CD4-positive, alpha-beta memory T cell (primary cell): ENCODE measurements at regions not wholly inside any gene's neighbourhood (a gene's known extent, or its start where the extent isn't known, plus 50 kb on each side); places are given as distances from the start of the nearest gene placed in this dataset.
"Not testable (repeated sequence)": the region's sequence is repeated elsewhere in the genome, so short reads cannot be mapped to it uniquely, and the experiment has no call there.

Source experiments
- CTCF ChIA-PET: fragments of 350-600 bp; sonication (Branson Sonifier 250); formaldehyde crosslinking; loops from one replicate; lab custom pipeline; 2021; ENCODE audit warnings: inconsistent platforms; ENCODE audit not compliant: partially characterized antibody; lab: Charles Lee
- POLR2A ChIA-PET: fragments of 350-600 bp; sonication (Branson Sonifier 250); formaldehyde crosslinking; loops from one replicate; lab custom pipeline; 2021; ENCODE audit not compliant: partially characterized antibody; lab: Charles Lee
- DNase-seq, 5 donors: peaks; one replicate each; pipeline versions ENCODE4 v3.0.0 to v3.0.0-alpha.2; 2020 to 2022; ENCODE audit warnings: mixed read lengths in 1 of 5
- H3K27ac ChIP-seq: one replicate; pipeline ENCODE4 v1.7.0; 2013; ENCODE audit warnings: low read depth, low read length
- H3K27me3 ChIP-seq: 2 replicates; pipeline ENCODE4 v1.7.0; 2013; ENCODE audit warnings: mild to moderate bottlenecking, low read length, moderate library complexity; ENCODE audit not compliant: insufficient read depth
- H3K36me3 ChIP-seq: 2 replicates; pipeline ENCODE4 v1.7.0; 2013; ENCODE audit warnings: mild to moderate bottlenecking, low read length, moderate library complexity; ENCODE audit not compliant: insufficient read depth
- H3K4me1 ChIP-seq: 2 replicates; pipeline ENCODE4 v1.7.0; 2013; ENCODE audit warnings: mild to moderate bottlenecking, low read length, moderate library complexity; ENCODE audit not compliant: insufficient read depth
- H3K4me3 ChIP-seq, 2 donors: one replicate each; pipeline ENCODE4 v1.7.0; 2013; ENCODE audit warnings: low read length in 2 of 2, mild to moderate bottlenecking in 1 of 2
- H3K9me3 ChIP-seq, 2 donors: one replicate each; pipeline ENCODE4 v1.7.0; 2013; ENCODE audit warnings: low read length in 2 of 2, control low read depth in 1 of 2; ENCODE audit not compliant: control insufficient read depth in 1 of 2
- H3K27ac Mint-ChIP-seq, 7 donors: one replicate each; pipeline ENCODE4 v1.8.0; 2020 to 2021; ENCODE audit warnings: mixed read lengths in 7 of 7, mild to moderate bottlenecking in 6 of 7, inconsistent platforms in 3 of 7, moderate library complexity in 3 of 7
- H3K27me3 Mint-ChIP-seq, 2 donors: one replicate each; pipeline ENCODE4 v1.8.0; 2020 to 2021; ENCODE audit warnings: mixed read lengths in 2 of 2
- H3K36me3 Mint-ChIP-seq, 2 donors: one replicate each; pipeline ENCODE4 v1.8.0; 2020 to 2021; ENCODE audit warnings: mixed read lengths in 2 of 2, inconsistent platforms in 1 of 2, mild to moderate bottlenecking in 1 of 2
- H3K4me1 Mint-ChIP-seq, 4 donors: one replicate each; pipeline ENCODE4 v1.8.0; 2020 to 2021; ENCODE audit warnings: mixed read lengths in 4 of 4, mild to moderate bottlenecking in 1 of 4
- H3K4me3 Mint-ChIP-seq, 8 donors: one replicate each; pipeline ENCODE4 v1.8.0; 2020 to 2021; ENCODE audit warnings: mixed read lengths in 8 of 8, mild to moderate bottlenecking in 7 of 8, moderate library complexity in 6 of 8, inconsistent platforms in 3 of 8
- H3K9me3 Mint-ChIP-seq, 8 donors: one replicate each; pipeline ENCODE4 v1.8.0; 2020 to 2021; ENCODE audit warnings: mixed read lengths in 8 of 8, mild to moderate bottlenecking in 5 of 8, inconsistent platforms in 3 of 8, moderate library complexity in 1 of 8
- intact Hi-C: fragments of 100-400 bp; cut with micrococcal nuclease; formaldehyde crosslinking; loops from one replicate; pipeline ENCODE4 v1.15.1; 2023

DNA sequence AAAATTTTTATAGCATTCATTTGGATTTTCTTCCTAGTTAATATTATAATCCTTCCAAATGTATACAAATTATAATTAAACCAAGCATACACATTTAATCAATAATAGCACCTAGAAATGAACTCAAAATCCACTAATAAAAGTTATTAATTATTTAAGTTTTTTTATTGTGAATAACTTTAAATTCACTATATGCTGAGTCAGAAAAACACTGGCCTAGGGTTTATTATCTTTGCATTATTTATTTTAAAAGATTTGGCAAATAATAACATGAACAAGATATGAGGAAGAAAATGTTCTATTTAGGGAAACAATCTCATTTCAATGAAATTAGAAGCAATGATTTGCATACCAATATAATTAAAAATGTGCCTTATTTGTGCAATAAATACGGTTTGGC, 951.5 kb downstream of the KCNT2 start:
- Mint-ChIP-seq H3K36me3 (no peaks in the 10 kb centered on the region), H3K27ac (no peak overlapping the region), H3K4me3 (no peak overlapping the region), H3K27me3 (no peaks in the 10 kb centered on the region), H3K9me3 (peaks cover 0 to 2% (median 0%) of the 10 kb centered on the region in 8 donors), H3K4me1 (no peaks in the 10 kb centered on the region)
- Histone ChIP-seq H3K36me3 (no peaks in the 10 kb centered on the region), H3K9me3 (no peaks in the 10 kb centered on the region), H3K27ac (no peak overlapping the region), H3K27me3 (no peaks in the 10 kb centered on the region), H3K4me1 (no peaks in the 10 kb centered on the region), H3K4me3 (no peak overlapping the region)
- ChIA-PET CTCF (no interaction called here), POLR2A (no interaction called here)
- intact Hi-C loops, result no loop called here
- no peak for DNase-seq

DNA sequence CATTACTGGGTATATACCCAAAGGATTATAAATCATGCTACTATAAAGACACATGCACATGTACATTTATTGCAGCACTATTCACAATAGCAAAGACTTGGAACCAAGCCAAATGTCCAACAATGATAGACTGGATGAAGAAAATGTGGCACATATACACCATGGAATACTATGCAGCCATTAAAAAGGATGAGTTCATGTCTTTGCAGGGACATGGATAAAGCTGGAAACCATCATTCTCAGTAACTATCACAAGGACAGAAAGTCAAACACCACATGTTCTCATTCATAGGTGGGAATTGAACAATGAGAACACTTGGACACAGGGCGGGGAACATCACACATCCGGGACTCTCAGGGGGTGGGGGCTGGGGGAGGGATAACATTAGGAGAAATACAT, 959.4 kb downstream of the KCNT2 start:
- DNase-seq, H3K36me3 ChIP-seq, H3K4me3 Mint-ChIP-seq, CTCF ChIA-PET, H3K9me3 Mint-ChIP-seq, H3K4me3 ChIP-seq, POLR2A ChIA-PET, H3K27me3 ChIP-seq, H3K27me3 Mint-ChIP-seq, H3K36me3 Mint-ChIP-seq, H3K9me3 ChIP-seq, H3K4me1 Mint-ChIP-seq, H3K27ac ChIP-seq, H3K27ac Mint-ChIP-seq, H3K4me1 ChIP-seq, intact Hi-C loops: not testable (repeated sequence)

DNA sequence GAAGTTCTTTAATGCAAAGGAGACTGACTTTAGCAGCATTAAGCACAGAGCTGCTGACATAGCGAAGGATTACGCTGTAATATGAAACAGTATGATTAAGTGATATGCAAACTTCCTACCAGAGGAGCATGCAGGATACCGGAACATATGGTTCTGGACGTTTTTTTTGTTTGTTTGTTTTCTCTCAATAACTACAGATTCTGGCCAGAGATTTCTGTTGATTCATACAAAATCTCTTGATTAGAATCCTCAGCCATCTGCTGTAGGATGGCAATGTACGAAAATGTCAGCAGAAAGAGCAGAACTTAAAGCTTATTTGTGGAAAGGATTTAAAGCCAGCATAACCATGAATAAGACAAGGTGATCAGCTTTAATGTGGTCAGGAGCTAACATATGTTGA, 970.7 kb downstream of the KCNT2 start:
- Mint-ChIP-seq H3K4me3 (no peak overlapping the region), H3K36me3 (no peaks in the 10 kb centered on the region), H3K27ac (no peak overlapping the region), H3K4me1 (no peaks in the 10 kb centered on the region), H3K9me3 (peaks cover 0 to 2% (median 0%) of the 10 kb centered on the region in 8 donors), H3K27me3 (no peaks in the 10 kb centered on the region)
- intact Hi-C loops, result no loop called here
- POLR2A ChIA-PET, result no interaction called here
- H3K4me1 ChIP-seq, result no peaks in the 10 kb centered on the region
- H3K27me3 ChIP-seq, result no peaks in the 10 kb centered on the region
- H3K9me3 ChIP-seq, result no peaks in the 10 kb centered on the region
- no peak overlapping the region for H3K27ac ChIP-seq
- DNase-seq, result no peak
- no peak overlapping the region for H3K4me3 ChIP-seq
- no peaks in the 10 kb centered on the region for H3K36me3 ChIP-seq
- CTCF ChIA-PET, result no interaction called here

DNA sequence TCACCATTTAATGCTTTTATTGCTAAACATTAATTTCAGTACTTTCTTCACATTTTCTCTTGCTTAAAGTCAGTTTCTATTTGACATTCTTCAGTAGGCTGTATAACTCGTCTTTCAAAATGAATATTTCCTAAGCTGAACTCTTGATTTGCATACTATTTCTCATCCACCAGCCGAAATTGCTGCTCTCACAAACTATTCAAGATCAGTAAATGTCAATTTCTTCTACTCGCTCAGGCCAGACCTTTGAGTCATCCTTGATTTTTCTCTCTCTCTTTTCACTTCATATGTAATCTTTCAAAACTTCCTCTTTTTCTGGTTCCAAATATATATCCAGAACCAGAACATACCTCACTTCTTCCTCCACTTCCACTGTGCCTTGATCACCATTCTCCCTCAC, 990.0 kb downstream of the KCNT2 start:
- H3K36me3 Mint-ChIP-seq, result no peaks in the 10 kb centered on the region
- H3K27ac ChIP-seq, result no peak overlapping the region
- no peaks in the 10 kb centered on the region for H3K4me1 Mint-ChIP-seq
- CTCF ChIA-PET, result no interaction called here
- H3K4me3 Mint-ChIP-seq, result no peak overlapping the region
- intact Hi-C loops, result no loop called here
- H3K4me1 ChIP-seq, result no peaks in the 10 kb centered on the region
- no peaks in the 10 kb centered on the region for H3K27me3 Mint-ChIP-seq
- H3K27me3 ChIP-seq, result no peaks in the 10 kb centered on the region
- peaks cover 0 to 14% (median 3%) of the 10 kb centered on the region in 8 donors for H3K9me3 Mint-ChIP-seq
- H3K36me3 ChIP-seq, result no peaks in the 10 kb centered on the region
- no peaks in the 10 kb centered on the region for H3K9me3 ChIP-seq
- no peak overlapping the region for H3K4me3 ChIP-seq
- DNase-seq, result no peak
- no peak overlapping the region for H3K27ac Mint-ChIP-seq
- POLR2A ChIA-PET, result no interaction called here

DNA sequence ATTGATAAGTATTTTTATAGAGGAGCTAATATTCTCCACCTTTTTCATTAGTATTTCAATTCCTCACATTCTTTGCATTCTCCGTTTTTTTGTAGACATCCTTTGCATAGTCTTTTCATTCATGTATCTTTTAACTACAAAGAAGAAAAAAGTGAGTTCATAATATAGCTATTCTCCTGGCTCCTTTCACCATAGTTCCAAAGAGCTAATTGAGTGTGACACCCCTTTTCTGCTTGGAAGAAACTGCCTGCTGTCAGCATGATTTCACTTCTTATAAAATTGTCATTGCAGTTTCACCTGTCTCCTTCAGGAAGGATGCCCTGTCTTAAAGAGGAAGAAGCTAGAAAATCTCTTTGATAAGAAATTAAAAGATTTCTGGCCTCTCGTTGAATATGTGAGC, 991.1 kb downstream of the KCNT2 start:
- Mint-ChIP-seq H3K4me3 (no peak overlapping the region), H3K27me3 (no peaks in the 10 kb centered on the region), H3K27ac (no peak overlapping the region), H3K36me3 (no peaks in the 10 kb centered on the region), H3K4me1 (no peaks in the 10 kb centered on the region), H3K9me3 (peaks cover 0 to 9% (median 3%) of the 10 kb centered on the region in 8 donors)
- POLR2A ChIA-PET, result no interaction called here
- Histone ChIP-seq H3K36me3 (no peaks in the 10 kb centered on the region), H3K9me3 (no peaks in the 10 kb centered on the region), H3K4me3 (no peak overlapping the region), H3K4me1 (no peaks in the 10 kb centered on the region), H3K27ac (no peak overlapping the region), H3K27me3 (no peaks in the 10 kb centered on the region)
- intact Hi-C loops, result no loop called here
- CTCF ChIA-PET, result no interaction called here
- no peak for DNase-seq

DNA sequence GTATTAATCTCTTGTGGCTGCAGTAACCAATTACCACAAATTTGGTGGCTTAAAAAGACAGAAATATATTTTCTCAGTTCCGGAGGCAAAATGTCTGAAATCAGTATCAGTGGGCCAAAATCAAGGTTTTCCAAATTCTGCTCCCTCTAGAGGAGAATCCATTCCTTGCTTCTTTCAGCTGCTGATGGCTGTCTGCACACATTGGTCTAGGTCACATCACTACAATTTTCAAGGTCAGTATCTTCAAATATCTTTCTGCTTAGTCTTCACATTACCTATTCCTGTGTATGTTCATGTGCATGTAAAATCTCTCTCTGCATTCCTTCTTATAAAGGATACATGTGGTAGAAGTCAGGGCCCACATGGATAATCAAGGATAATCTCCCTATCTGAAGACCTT, 999.4 kb downstream of the KCNT2 start:
- no peaks in the 10 kb centered on the region for H3K9me3 ChIP-seq
- H3K36me3 Mint-ChIP-seq, result no peaks in the 10 kb centered on the region
- CTCF ChIA-PET, result no interaction called here
- H3K9me3 Mint-ChIP-seq, result peaks cover 2 to 9% (median 7%) of the 10 kb centered on the region in 8 donors
- H3K4me3 Mint-ChIP-seq, result no peak overlapping the region
- H3K4me1 Mint-ChIP-seq, result no peaks in the 10 kb centered on the region
- H3K4me1 ChIP-seq, result no peaks in the 10 kb centered on the region
- DNase-seq, result no peak
- intact Hi-C loops, result no loop called here
- no peaks in the 10 kb centered on the region for H3K27me3 ChIP-seq
- H3K27ac ChIP-seq, result no peak overlapping the region
- H3K4me3 ChIP-seq, result no peak overlapping the region
- H3K36me3 ChIP-seq, result no peaks in the 10 kb centered on the region
- POLR2A ChIA-PET, result no interaction called here
- no peak overlapping the region for H3K27ac Mint-ChIP-seq
- no peaks in the 10 kb centered on the region for H3K27me3 Mint-ChIP-seq

DNA sequence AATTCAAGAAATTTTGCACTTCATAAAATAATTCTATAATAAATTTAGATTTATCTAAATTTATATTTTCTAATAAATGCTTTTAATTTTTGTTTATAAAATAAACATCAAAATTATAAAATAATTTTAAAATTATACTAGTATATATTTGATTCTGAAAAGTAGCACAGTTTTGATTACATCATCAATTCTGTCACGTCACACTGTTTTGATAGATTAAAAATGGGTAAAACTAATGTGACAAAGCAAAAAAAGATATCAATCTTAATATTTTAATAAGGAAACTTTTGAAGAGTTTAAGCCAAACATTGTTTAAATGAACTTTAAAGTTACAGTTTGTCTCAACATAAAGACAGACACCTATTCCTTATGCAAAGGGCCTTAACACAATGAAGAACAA, 1001.8 kb downstream of the KCNT2 start:
- no peak overlapping the region for H3K4me3 Mint-ChIP-seq
- no peaks in the 10 kb centered on the region for H3K27me3 ChIP-seq
- peaks cover 2 to 10% (median 8%) of the 10 kb centered on the region in 8 donors for H3K9me3 Mint-ChIP-seq
- no peak for DNase-seq
- H3K9me3 ChIP-seq, result no peaks in the 10 kb centered on the region
- no peaks in the 10 kb centered on the region for H3K36me3 ChIP-seq
- H3K4me1 Mint-ChIP-seq, result no peaks in the 10 kb centered on the region
- H3K4me1 ChIP-seq, result no peaks in the 10 kb centered on the region
- ChIA-PET POLR2A (no interaction called here), CTCF (no interaction called here)
- no peak overlapping the region for H3K27ac Mint-ChIP-seq
- no peak overlapping the region for H3K27ac ChIP-seq
- intact Hi-C loops, result no loop called here
- no peaks in the 10 kb centered on the region for H3K36me3 Mint-ChIP-seq
- H3K4me3 ChIP-seq, result no peak overlapping the region
- no peaks in the 10 kb centered on the region for H3K27me3 Mint-ChIP-seq

DNA sequence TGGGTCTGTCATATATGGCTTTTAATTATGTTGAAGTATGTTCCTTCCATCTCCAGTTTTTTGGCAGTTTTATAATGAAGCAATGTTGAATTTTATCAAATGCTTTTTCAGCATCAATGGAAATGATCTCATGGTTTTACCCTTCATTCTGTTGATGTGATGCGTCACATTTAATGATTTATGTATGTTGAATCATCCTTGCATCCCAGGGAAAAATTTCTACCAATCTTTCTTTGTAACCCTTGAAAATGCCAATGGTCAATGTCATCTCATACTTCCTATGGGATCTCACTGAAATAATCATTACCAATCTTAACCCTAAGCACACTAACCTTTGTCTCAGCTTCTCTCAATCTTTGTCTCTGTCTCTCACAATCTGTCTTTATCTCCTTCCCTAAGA, 1004.0 kb downstream of the KCNT2 start:
- Histone ChIP-seq H3K36me3 (no peaks in the 10 kb centered on the region), H3K4me3 (no peak overlapping the region), H3K4me1 (no peaks in the 10 kb centered on the region), H3K27ac (no peak overlapping the region), H3K27me3 (no peaks in the 10 kb centered on the region), H3K9me3 (no peaks in the 10 kb centered on the region)
- no peak overlapping the region for H3K27ac Mint-ChIP-seq
- no peak overlapping the region for H3K4me3 Mint-ChIP-seq
- DNase-seq, result no peak
- peaks cover 2 to 16% (median 6%) of the 10 kb centered on the region in 8 donors for H3K9me3 Mint-ChIP-seq
- ChIA-PET CTCF (no interaction called here), POLR2A (no interaction called here)
- no peaks in the 10 kb centered on the region for H3K4me1 Mint-ChIP-seq
- intact Hi-C loops, result no loop called here
- no peaks in the 10 kb centered on the region for H3K27me3 Mint-ChIP-seq
- H3K36me3 Mint-ChIP-seq, result no peaks in the 10 kb centered on the region
